GM12892 (cell line): ENCODE measurements at regions not wholly inside any gene's neighbourhood (a gene's known extent, or its start where the extent isn't known, plus 50 kb on each side); places are given as distances from the start of the nearest gene placed in this dataset.

Experiments used
- POLR2A ChIP-seq: IDR thresholded peaks from 2 replicates; pipeline ENCODE4 v1.6.1; 2011; ENCODE audit warnings: low read depth, low read length, control low read depth
- POLR2AphosphoS5 ChIP-seq: IDR thresholded peaks from 2 replicates; pipeline ENCODE4 v1.6.1; 2011; ENCODE audit warnings: low read depth, low read length, control low read depth
- TAF1 ChIP-seq: IDR thresholded peaks from 2 replicates; pipeline ENCODE4 v1.6.1; 2011; ENCODE audit warnings: low read depth, mild to moderate bottlenecking, control low read depth, low read length, borderline replicate concordance

DNA sequence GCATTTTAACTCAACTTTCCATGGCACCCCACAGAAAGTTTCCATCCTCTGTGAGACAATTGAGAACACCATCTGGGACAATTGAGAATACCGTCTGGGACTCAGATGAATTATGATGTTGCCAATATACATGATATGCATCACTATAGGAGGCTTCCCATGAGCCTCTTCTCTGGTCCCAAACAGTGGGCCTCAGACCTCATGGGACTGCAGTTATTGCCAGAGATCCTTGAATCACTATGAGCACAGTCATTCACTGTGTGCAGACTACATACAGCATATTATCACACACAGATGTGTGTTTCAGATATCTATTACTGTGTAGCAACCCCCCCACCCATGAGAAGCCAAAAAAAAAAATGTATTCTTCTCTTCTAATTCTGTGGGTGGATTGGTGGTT, 134.4 kb downstream of the GXYLT1 start:
- no peak for TF ChIP-seq TAF1
- no peak for TF ChIP-seq POLR2AphosphoS5
- no peak for TF ChIP-seq POLR2A
